OCI-LY3 (cell line): ENCODE measurements at regions not wholly inside any gene's neighbourhood (a gene's known extent, or its start where the extent isn't known, plus 50 kb on each side); places are given as distances from the start of the nearest gene placed in this dataset.
"Not testable (repeated sequence)": the region's sequence is repeated elsewhere in the genome, so short reads cannot be mapped to it uniquely, and the experiment has no call there.

Source experiments
- H2AFZ ChIP-seq: fragments of 200-600, 300-600 bp; shearing (Covaris generic); 2 replicates; pipeline ENCODE4 v1.6.0; 2014; ENCODE audit warnings: antibody characterized with exemption, low read depth, low read length
- H3K27ac ChIP-seq: fragments of 200-600, 300-600 bp; sonication (generic); 2 replicates; pipeline ENCODE4 v1.5.1; 2014; ENCODE audit warnings: mild to moderate bottlenecking, low read length, moderate library complexity, mixed read lengths
- H3K27me3 ChIP-seq: fragments of 200-600, 300-600 bp; sonication (generic); 2 replicates; pipeline ENCODE4 v1.6.1; 2014; ENCODE audit warnings: low read depth, low read length, mixed read lengths
- H3K36me3 ChIP-seq: fragments of 200-600, 300-600 bp; sonication (generic); replicated peaks from 2 replicates; pipeline ENCODE3; 2014; ENCODE audit warnings: low read depth, low read length, mixed read lengths
- H3K4me1 ChIP-seq: fragments of 300-600, 200-600 bp; sonication (generic); 2 replicates; pipeline ENCODE4 v1.6.1; 2014; ENCODE audit warnings: low read length, mixed read lengths
- H3K4me2 ChIP-seq: fragments of 200-600, 300-600 bp; sonication (generic); 2 replicates; pipeline ENCODE4 v1.6.1; 2014; ENCODE audit warnings: low read length, mixed read lengths
- H3K4me3 ChIP-seq: fragments of 300-600, 200-600 bp; sonication (generic); 2 replicates; pipeline ENCODE4 v1.5.1; 2014; ENCODE audit warnings: antibody characterized with exemption, mild to moderate bottlenecking, low read length, moderate library complexity
- H3K79me2 ChIP-seq: fragments of 300-600, 200-600 bp; shearing (Covaris generic); 2 replicates; pipeline ENCODE4 v1.6.1; 2014; ENCODE audit warnings: mild to moderate bottlenecking, low read length, mixed read lengths
- H3K9ac ChIP-seq: fragments of 300-600, 200-600 bp; shearing (Covaris generic); 2 replicates; pipeline ENCODE4 v1.6.0; 2014; ENCODE audit warnings: mild to moderate bottlenecking, low read length, moderate library complexity
- H3K9me3 ChIP-seq: fragments of 200-600, 300-600 bp; shearing (Covaris generic); 2 replicates; pipeline ENCODE4 v1.6.1; 2014; ENCODE audit warnings: low read length, mixed read lengths; ENCODE audit not compliant: insufficient read depth
- H4K20me1 ChIP-seq: fragments of 200-600, 300-600 bp; sonication (generic); 2 replicates; pipeline ENCODE4 v1.6.1; 2016; ENCODE audit warnings: low read length, mixed read lengths; ENCODE audit not compliant: insufficient read depth
- EZH2phosphoT487 ChIP-seq: fragments of 200-600 bp; shearing (Covaris generic); IDR thresholded peaks from 2 replicates; pipeline ENCODE4 v1.6.1; 2018; ENCODE audit warnings: antibody characterized with exemption, mixed run types, low read depth
- TF ChIP-seq, protein P1 (sequence below): fragments of 200-600, 300-600 bp; sonication (generic); IDR thresholded peaks from 2 replicates; pipeline ENCODE4 v1.5.1; 2014; ENCODE audit warnings: antibody characterized with exemption, low read length, low read depth

DNA sequence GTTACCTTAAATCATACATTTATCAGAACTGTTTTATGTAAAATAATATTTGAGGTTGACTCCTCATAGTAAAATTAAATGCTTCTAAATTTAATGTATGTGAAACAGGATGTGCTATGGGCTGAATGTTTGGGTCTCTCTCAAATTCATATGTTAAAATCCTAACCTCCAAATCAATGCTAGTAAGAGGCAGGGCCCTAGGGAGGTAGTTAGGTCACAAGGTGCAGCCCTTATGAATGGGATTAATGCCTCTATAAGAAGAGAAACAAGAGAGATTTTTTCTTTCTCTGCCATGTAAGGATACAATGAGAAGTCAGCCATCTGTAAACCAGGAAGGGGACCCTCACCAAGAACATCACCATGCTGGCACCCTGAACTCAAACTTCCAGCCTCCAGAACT lies 67.2 kb upstream of the ETAA1 start:
- no peaks in the 10 kb centered on the region for H3K79me2 ChIP-seq
- H3K9me3 ChIP-seq: no peaks in the 10 kb centered on the region
- H3K4me1 ChIP-seq: peaks cover 2% of the 10 kb centered on the region; the same call in 1 of the 2 replicates
- H4K20me1 ChIP-seq: no peaks in the 10 kb centered on the region
- no peaks in the 10 kb centered on the region for H3K36me3 ChIP-seq
- TF ChIP-seq, protein P1, sequence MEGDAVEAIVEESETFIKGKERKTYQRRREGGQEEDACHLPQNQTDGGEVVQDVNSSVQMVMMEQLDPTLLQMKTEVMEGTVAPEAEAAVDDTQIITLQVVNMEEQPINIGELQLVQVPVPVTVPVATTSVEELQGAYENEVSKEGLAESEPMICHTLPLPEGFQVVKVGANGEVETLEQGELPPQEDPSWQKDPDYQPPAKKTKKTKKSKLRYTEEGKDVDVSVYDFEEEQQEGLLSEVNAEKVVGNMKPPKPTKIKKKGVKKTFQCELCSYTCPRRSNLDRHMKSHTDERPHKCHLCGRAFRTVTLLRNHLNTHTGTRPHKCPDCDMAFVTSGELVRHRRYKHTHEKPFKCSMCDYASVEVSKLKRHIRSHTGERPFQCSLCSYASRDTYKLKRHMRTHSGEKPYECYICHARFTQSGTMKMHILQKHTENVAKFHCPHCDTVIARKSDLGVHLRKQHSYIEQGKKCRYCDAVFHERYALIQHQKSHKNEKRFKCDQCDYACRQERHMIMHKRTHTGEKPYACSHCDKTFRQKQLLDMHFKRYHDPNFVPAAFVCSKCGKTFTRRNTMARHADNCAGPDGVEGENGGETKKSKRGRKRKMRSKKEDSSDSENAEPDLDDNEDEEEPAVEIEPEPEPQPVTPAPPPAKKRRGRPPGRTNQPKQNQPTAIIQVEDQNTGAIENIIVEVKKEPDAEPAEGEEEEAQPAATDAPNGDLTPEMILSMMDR: no peak
- TF ChIP-seq EZH2phosphoT487: no peak
- H2AFZ ChIP-seq: no peak overlapping the region
- no peak overlapping the region for H3K27ac ChIP-seq
- H3K4me2 ChIP-seq: no peak overlapping the region
- H3K4me3 ChIP-seq: no peak overlapping the region
- no peaks in the 10 kb centered on the region; the same call in 1 of the 2 replicates for H3K27me3 ChIP-seq
- H3K9ac ChIP-seq: no peak overlapping the region

DNA sequence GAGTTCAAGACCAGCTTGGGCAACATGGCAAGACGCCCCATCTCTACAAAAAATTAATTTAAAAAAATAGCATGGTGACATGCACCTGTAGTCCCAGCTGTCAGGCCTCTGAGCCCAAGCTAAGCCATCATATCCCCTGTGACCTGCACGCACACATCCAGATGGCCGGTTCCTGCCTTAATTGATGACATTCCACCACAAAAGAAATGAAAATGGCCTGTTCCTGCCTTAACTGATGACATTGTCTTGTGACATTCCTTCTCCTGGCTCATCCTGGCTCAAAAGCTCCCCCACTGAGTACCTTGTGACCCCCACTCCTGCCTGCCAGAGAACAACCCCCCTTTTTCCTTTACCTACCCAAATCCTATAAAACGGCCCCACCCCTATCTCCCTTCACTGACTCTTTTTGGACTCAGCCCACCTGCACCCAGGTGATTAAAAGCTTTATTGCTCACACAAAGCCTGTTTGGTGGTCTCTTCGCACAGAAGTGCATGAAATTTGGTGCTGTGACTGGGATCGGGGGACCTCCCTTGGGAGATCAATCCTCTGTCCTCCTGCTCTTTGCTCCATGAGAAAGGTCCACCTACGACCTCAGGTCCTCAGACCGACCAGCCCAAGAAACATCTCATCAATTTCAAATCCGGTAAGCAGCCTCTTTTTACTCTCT lies 65.6 kb upstream of the ETAA1 start:
- not testable (repeated sequence) for H2AFZ ChIP-seq, H3K27me3 ChIP-seq, H3K27ac ChIP-seq, H3K79me2 ChIP-seq, H3K9me3 ChIP-seq, H3K4me2 ChIP-seq, H3K4me1 ChIP-seq, H3K36me3 ChIP-seq, H3K4me3 ChIP-seq, H4K20me1 ChIP-seq, H3K9ac ChIP-seq

DNA sequence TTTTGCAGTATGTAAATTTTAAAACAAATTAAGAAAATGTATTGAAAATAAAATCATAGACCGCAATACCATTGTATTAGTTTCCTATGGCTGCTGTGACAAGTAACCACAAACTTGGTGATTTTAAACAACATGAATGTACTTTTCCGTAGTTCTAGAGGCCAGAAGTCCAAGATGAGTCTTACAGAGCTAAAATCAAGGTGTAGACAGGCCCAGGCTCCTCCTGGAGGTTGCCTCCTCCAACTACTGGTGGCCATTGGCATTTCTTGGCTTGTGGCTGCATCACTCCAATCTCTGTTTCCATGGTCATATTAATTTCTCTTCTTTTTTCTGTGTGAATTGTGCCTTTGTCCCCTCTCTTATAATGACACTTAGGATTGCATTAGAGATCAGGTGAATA lies 59.2 kb upstream of the ETAA1 start:
- Histone ChIP-seq H4K20me1 (no peaks in the 10 kb centered on the region), H3K9me3 (no peaks in the 10 kb centered on the region), H3K27me3 (no peaks in the 10 kb centered on the region), H3K9ac (no peak overlapping the region), H3K4me3 (no peak overlapping the region), H3K27ac (no peak overlapping the region), H3K36me3 (no peaks in the 10 kb centered on the region), H2AFZ (no peak overlapping the region), H3K79me2 (no peaks in the 10 kb centered on the region), H3K4me1 (no peaks in the 10 kb centered on the region), H3K4me2 (no peak overlapping the region)
- TF ChIP-seq, protein P1: no peak
- no peak for TF ChIP-seq EZH2phosphoT487

DNA sequence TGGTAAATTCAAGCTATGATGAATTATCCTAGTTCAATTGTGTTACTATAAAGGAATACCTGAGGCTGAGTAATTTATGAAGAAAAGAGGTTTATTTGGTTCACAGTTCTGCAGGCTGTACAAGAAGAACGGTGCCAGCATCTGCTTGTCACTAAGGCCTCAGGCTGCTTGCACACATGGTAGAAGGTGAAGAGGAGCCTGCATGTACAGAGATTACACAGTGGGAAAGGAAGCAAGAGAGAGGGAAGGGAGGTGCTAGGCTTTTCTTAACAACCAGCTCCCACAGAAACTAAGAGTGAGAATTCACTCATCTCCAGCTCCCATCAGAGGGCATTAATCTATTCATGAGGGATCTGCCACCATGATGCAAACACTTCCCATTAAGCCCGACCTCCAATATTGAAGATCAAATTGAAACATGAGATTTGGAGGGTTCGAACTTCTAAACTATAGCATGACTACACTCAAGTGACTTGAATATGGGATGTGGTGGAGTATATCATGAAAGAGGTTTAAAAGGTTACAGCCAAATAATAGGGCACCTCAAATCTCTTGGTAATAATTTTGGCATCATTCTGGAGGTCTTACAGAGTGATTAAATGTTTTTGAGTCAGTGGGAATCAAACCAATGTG lies 58.4 kb upstream of the ETAA1 start:
- no peaks in the 10 kb centered on the region for H3K36me3 ChIP-seq
- no peaks in the 10 kb centered on the region for H3K27me3 ChIP-seq
- H2AFZ ChIP-seq: no peak overlapping the region
- no peak overlapping the region for H3K27ac ChIP-seq
- no peak overlapping the region for H3K9ac ChIP-seq
- no peak overlapping the region for H3K4me3 ChIP-seq
- H3K4me1 ChIP-seq: no peaks in the 10 kb centered on the region
- TF ChIP-seq EZH2phosphoT487: no peak
- TF ChIP-seq, protein P1: no peak
- no peak overlapping the region for H3K4me2 ChIP-seq
- H4K20me1 ChIP-seq: no peaks in the 10 kb centered on the region
- no peaks in the 10 kb centered on the region for H3K79me2 ChIP-seq
- no peaks in the 10 kb centered on the region for H3K9me3 ChIP-seq
